HepG2 (cell line): ENCODE measurements at regions not wholly inside any gene's neighbourhood (a gene's known extent, or its start where the extent isn't known, plus 50 kb on each side); places are given as distances from the start of the nearest gene placed in this dataset.

Experiments
- ATAC-seq: fragments of 200-7000 bp; cut with Tn5 transposase; 3 replicates; pipeline ENCODE4 v1.9.1; 2020; ENCODE audit warnings: mild to moderate bottlenecking, moderate library complexity
- BruUV-seq: library from RNA; stranded (reverse); fragments of 400-500 nt; replicated peaks from 2 replicates; lab custom pipeline; 2021; lab: Mats Ljungman, UMichigan
- CTCF ChIA-PET: fragments of 300-600 bp; formaldehyde crosslinking; extraction: SDS; loops from one replicate; lab custom pipeline; 2021; ENCODE audit warnings: low total read pairs, inconsistent platforms, low intra/inter-chr PET ratio; lab: Yijun Ruan, JAX
- POLR2A ChIA-PET: fragments of 350-600 bp; sonication (Branson Sonifier 250); formaldehyde crosslinking; loops from one replicate; lab custom pipeline; 2020; ENCODE audit warnings: antibody characterized with exemption, inconsistent platforms; lab: Yijun Ruan, JAX
- DNase-seq: peaks from one replicate; pipeline ENCODE4 v3.0.0-alpha.2; 2015; ENCODE audit warnings: low spot score
- FAIRE-seq: peaks from 3 replicates; lab custom pipeline; 2011; peaks lifted over from hg19 to GRCh38; lab: Jason Lieb, UNC
- H2AFZ ChIP-seq: one replicate; pipeline ENCODE4 v1.6.1; 2011; ENCODE audit warnings: low read length, inconsistent platforms
- H3K27ac ChIP-seq: fragments of 300-600 bp; 3 replicates; pipeline ENCODE4 v1.8.0; 2011; ENCODE audit warnings: mixed run types, mild to moderate bottlenecking, mixed read lengths, low read length, inconsistent platforms; ENCODE audit not compliant: insufficient read depth; ENCODE audit errors: extremely low read length
- H3K27me3 ChIP-seq, 2 experiments: fragments of 200-600 bp in 1 of 2; 2 replicates in 1 of 2; 3 replicates in 1 of 2; pipeline versions ENCODE4 v1.6.0 to v1.8.0; 2011; ENCODE audit warnings: low read length in 2 of 2, mild to moderate bottlenecking in 2 of 2, moderate library complexity in 2 of 2, inconsistent platforms in 1 of 2; ENCODE audit not compliant: insufficient read depth in 2 of 2, control insufficient read depth in 1 of 2
- H3K36me3 ChIP-seq, 2 experiments: fragments of 200-600 bp in 1 of 2; replicated peaks in 1 of 2; 2 replicates in 1 of 2; 3 replicates in 1 of 2; pipeline versions ENCODE4 v1.5.1 to v1.8.0; 2011; ENCODE audit warnings: low read length in 2 of 2, inconsistent platforms in 1 of 2; ENCODE audit not compliant: insufficient read depth in 2 of 2, control insufficient read depth in 1 of 2
- H3K4me1 ChIP-seq: 2 replicates; pipeline ENCODE4 v1.5.1; 2012; ENCODE audit warnings: low read length, inconsistent platforms; ENCODE audit not compliant: insufficient read depth
- H3K4me2 ChIP-seq: 2 replicates; pipeline ENCODE4 v1.6.0; 2011; ENCODE audit warnings: low read depth, low read length, inconsistent platforms
- H3K4me3 ChIP-seq, 3 experiments: fragments of 200-600 bp in 1 of 3; sonication (generic), shearing (Covaris generic) in 1 of 3; replicated peaks in 1 of 3; 2 replicates each; pipeline ENCODE4 v1.5.1; 2011 to 2016; ENCODE audit warnings: low read length in 3 of 3, inconsistent platforms in 2 of 3, low read depth in 2 of 3, mild to moderate bottlenecking in 2 of 3, control low read depth in 1 of 3, mixed read lengths in 1 of 3; ENCODE audit not compliant: insufficient read depth in 1 of 3
- H3K79me2 ChIP-seq: one replicate; pipeline ENCODE4 v1.6.1; 2011; ENCODE audit warnings: low read length, inconsistent platforms; ENCODE audit not compliant: insufficient read depth
- H3K9ac ChIP-seq: 2 replicates; pipeline ENCODE4 v1.6.0; 2011; ENCODE audit warnings: mild to moderate bottlenecking, low read depth, low read length, inconsistent platforms; ENCODE audit not compliant: insufficient read depth
- H3K9me3 ChIP-seq: 2 replicates; pipeline ENCODE4 v1.5.1; 2012; ENCODE audit warnings: mild to moderate bottlenecking, low read length
- H4K20me1 ChIP-seq: 2 replicates; pipeline ENCODE4 v1.6.0; 2011; ENCODE audit warnings: inconsistent platforms, mild to moderate bottlenecking, low read length, moderate library complexity; ENCODE audit not compliant: insufficient read depth
- ESRRA ChIP-seq: sonication (generic); formaldehyde crosslinking; IDR thresholded peaks from 2 replicates; pipeline ENCODE4 v1.5.1; 2020; ENCODE audit warnings: mild to moderate bottlenecking, low read depth, missing genetic modification reagents
- FOXK2 ChIP-seq: fragments of 450-650 bp; IDR thresholded peaks from 2 replicates; pipeline ENCODE4 v1.6.1; 2016
- HNRNPK ChIP-seq: fragments of 200-400 bp; formaldehyde crosslinking; IDR thresholded peaks from 2 replicates; pipeline ENCODE4 v1.6.1; 2018; ENCODE audit warnings: low read length, low read depth, moderate library complexity, mild to moderate bottlenecking; ENCODE audit not compliant: poor library complexity, severe bottlenecking
- KAT7 ChIP-seq: IDR thresholded peaks from 2 replicates; pipeline ENCODE4 v1.6.1; 2018; ENCODE audit warnings: borderline replicate concordance, missing compliant biosample characterization
- MAFK ChIP-seq, 2 experiments: IDR thresholded peaks in 1 of 2; conservative IDR thresholded peaks in 1 of 2; 2 replicates each; pipeline ENCODE4 v1.6.1; 2011; ENCODE audit warnings: improper control_type of control experiment in 2 of 2, low read length in 2 of 2
- ZBTB34 ChIP-seq: sonication (generic); formaldehyde crosslinking; IDR thresholded peaks from 2 replicates; pipeline ENCODE4 v1.8.0; 2022; ENCODE audit warnings: mild to moderate bottlenecking, missing genetic modification reagents
- WGBS: methylation state at CpG from one replicate; pipeline ENCODE4 v1.1.6; 2017; ENCODE audit warnings: low lambda C conversion rate; 5-methylcytosine and 5-hydroxymethylcytosine counted together
- in situ Hi-C: cut with HindIII; loops from 2 replicates; pipeline ENCODE4 v1.10.0; 2017; ENCODE audit warnings: low pct_unique_long_range_greater_than_20kb; ENCODE audit not compliant: extremely low pct_ligation_motif_present
- intact Hi-C: fragments of 100-400 bp; cut with micrococcal nuclease; formaldehyde crosslinking; loops from one replicate; pipeline ENCODE4 v1.10.0; 2022; ENCODE audit not compliant: unreplicated experiment
- TF ChIP-seq, protein P1 (sequence below): sonication (generic); formaldehyde crosslinking; IDR thresholded peaks from 2 replicates; pipeline ENCODE4 v1.5.0; 2020; ENCODE audit warnings: mild to moderate bottlenecking, missing genetic modification reagents, borderline replicate concordance

DNA sequence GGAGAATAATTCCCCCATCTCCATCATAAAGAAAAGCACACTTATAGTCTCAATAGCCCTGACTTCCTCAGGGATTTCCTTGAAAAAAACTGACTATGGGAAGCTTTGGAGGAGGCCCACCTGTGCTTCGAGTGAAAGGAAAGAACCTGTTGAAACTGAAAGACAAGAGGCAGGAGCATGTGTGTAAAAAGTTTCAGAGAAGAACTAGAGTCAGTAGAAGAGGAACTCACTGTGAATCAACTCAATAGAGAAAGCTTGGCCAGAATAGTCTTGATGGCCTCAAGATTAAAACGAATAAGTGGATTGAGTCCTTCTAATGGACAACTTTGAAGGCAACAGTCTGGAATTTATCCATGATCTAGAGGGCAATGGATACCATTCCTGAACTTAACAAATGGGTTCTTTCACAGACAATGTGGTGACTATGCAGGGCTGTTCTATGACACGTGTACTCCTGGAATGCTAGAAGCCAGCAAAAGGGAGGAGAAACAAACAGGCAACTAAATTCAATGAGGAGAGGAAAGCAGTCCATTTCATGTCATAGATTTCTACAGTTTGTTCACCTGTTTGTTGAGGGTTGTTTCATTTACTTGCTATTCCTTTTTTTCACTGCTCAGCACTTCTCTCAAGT is 442.3 kb downstream of the GRB14 start:
- intact Hi-C loops (no loop called here), in situ Hi-C loops (no loop called here)
- ChIA-PET CTCF (no interaction called here), POLR2A (no interaction called here)
- Histone ChIP-seq H3K4me2 (no peak overlapping the region), H3K36me3 (no peaks in the 10 kb centered on the region), H3K9me3 (no peaks in the 10 kb centered on the region), H3K9ac (no peak overlapping the region), H3K79me2 (no peaks in the 10 kb centered on the region), H3K27ac (no peak overlapping the region), H3K4me3 (no peak overlapping the region), H3K4me1 (no peaks in the 10 kb centered on the region), H2AFZ (no peak overlapping the region), H3K27me3 (no peaks in the 10 kb centered on the region), H4K20me1 (no peaks in the 10 kb centered on the region)
- no peak for FAIRE-seq
- 0% methylated on average over 3 of the region's 3 CpGs for WGBS
- no peak; the same call in 2 of the 3 replicates for ATAC-seq
- TF ChIP-seq ESRRA (CRISPR knock-in tag) (no peak), MAFK (conservative IDR thresholded peaks at IDR 0.05 in 1 of 2, IDR thresholded peaks at IDR 0.05 in 1 of 2; ENCODE audit: low read length in 2 of 2) (peak; percentile 23 to 43; a peak in 3 of 4 replicates), ZBTB34 (CRISPR knock-in tag) (no peak)
- BruUV-seq: no TSS peak
- no peak for DNase-seq

GRCh38 chr2:164164602-164165001 is 428.8 kb upstream of the FIGN start:
- H3K4me3 ChIP-seq: no peak overlapping the region
- WGBS: 37% methylated on average over 8 of the region's 8 CpGs
- H3K4me2 ChIP-seq: no peak overlapping the region
- H4K20me1 ChIP-seq: no peaks in the 10 kb centered on the region
- H3K27ac ChIP-seq: no peak overlapping the region
- in situ Hi-C loops: no loop called here
- H3K79me2 ChIP-seq: no peaks in the 10 kb centered on the region
- ChIA-PET CTCF (no interaction called here), POLR2A (no interaction called here)
- no peaks in the 10 kb centered on the region for H3K4me1 ChIP-seq
- no TSS peak for BruUV-seq
- DNase-seq: no peak
- H3K36me3 ChIP-seq: no peaks in the 10 kb centered on the region
- FAIRE-seq: no peak
- H3K27me3 ChIP-seq: no peaks in the 10 kb centered on the region; a peak in 1 of 5 replicates
- no peaks in the 10 kb centered on the region for H3K9me3 ChIP-seq
- no peak for ATAC-seq
- TF ChIP-seq FOXK2 (no peak), HNRNPK (no peak), KAT7 (CRISPR knock-in tag) (no peak)
- TF ChIP-seq, protein P1, sequence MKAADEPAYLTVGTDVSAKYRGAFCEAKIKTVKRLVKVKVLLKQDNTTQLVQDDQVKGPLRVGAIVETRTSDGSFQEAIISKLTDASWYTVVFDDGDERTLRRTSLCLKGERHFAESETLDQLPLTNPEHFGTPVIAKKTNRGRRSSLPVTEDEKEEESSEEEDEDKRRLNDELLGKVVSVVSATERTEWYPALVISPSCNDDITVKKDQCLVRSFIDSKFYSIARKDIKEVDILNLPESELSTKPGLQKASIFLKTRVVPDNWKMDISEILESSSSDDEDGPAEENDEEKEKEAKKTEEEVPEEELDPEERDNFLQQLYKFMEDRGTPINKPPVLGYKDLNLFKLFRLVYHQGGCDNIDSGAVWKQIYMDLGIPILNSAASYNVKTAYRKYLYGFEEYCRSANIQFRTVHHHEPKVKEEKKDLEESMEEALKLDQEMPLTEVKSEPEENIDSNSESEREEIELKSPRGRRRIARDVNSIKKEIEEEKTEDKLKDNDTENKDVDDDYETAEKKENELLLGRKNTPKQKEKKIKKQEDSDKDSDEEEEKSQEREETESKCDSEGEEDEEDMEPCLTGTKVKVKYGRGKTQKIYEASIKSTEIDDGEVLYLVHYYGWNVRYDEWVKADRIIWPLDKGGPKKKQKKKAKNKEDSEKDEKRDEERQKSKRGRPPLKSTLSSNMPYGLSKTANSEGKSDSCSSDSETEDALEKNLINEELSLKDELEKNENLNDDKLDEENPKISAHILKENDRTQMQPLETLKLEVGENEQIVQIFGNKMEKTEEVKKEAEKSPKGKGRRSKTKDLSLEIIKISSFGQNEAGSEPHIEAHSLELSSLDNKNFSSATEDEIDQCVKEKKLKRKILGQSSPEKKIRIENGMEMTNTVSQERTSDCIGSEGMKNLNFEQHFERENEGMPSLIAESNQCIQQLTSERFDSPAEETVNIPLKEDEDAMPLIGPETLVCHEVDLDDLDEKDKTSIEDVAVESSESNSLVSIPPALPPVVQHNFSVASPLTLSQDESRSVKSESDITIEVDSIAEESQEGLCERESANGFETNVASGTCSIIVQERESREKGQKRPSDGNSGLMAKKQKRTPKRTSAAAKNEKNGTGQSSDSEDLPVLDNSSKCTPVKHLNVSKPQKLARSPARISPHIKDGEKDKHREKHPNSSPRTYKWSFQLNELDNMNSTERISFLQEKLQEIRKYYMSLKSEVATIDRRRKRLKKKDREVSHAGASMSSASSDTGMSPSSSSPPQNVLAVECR: no peak
- intact Hi-C loops: no loop called here
- no peak overlapping the region for H2AFZ ChIP-seq
- H3K9ac ChIP-seq: no peak overlapping the region
